WERI-Rb-1 (cell line): ENCODE measurements at regions not wholly inside any gene's neighbourhood (a gene's known extent, or its start where the extent isn't known, plus 50 kb on each side); places are given as distances from the start of the nearest gene placed in this dataset.

Experiments used
- DNase-seq: peaks from one replicate; pipeline ENCODE4 v3.0.0-alpha.2; 2020
- H3K27ac ChIP-seq: fragments of 250-450 bp; sonication (Bioruptor Pico); 2 replicates; pipeline ENCODE4 v1.5.1; 2020; ENCODE audit warnings: mild to moderate bottlenecking, moderate library complexity
- H3K27me3 ChIP-seq: fragments of 250-450 bp; sonication (Bioruptor Pico); 2 replicates; pipeline ENCODE4 v1.5.1; 2021; ENCODE audit warnings: mild to moderate bottlenecking, low read depth, moderate library complexity; ENCODE audit not compliant: insufficient read depth, severe bottlenecking
- H3K36me3 ChIP-seq: fragments of 250-450 bp; sonication (Bioruptor Pico); 2 replicates; pipeline ENCODE4 v1.5.1; 2020; ENCODE audit warnings: mild to moderate bottlenecking, moderate library complexity
- H3K4me3 ChIP-seq: 2 replicates; pipeline ENCODE4 v1.5.1; 2011; ENCODE audit warnings: low read depth, mild to moderate bottlenecking, control low read depth, low read length
- H3K9me3 ChIP-seq: fragments of 250-450 bp; sonication (Bioruptor Pico); 2 replicates; pipeline ENCODE4 v1.5.1; 2021; ENCODE audit warnings: mild to moderate bottlenecking, moderate library complexity; ENCODE audit not compliant: severe bottlenecking
- CTCF ChIP-seq: IDR thresholded peaks from 2 replicates; pipeline ENCODE4 v1.5.1; 2011; ENCODE audit warnings: low read depth, mild to moderate bottlenecking, control low read depth, inconsistent platforms, low read length

- no peak for TF ChIP-seq CTCF
- no peaks in the 10 kb centered on the region for H3K9me3 ChIP-seq
- H3K27ac ChIP-seq, result no peak overlapping the region
- no peaks in the 10 kb centered on the region for H3K36me3 ChIP-seq
- no peak overlapping the region for H3K4me3 ChIP-seq
- H3K27me3 ChIP-seq, result no peaks in the 10 kb centered on the region
- DNase-seq, result no peak
Observed at GRCh38 chr2:56483081-56483480, 299.3 kb downstream of the CCDC85A start.

GRCh38 chr2:56484906-56485305, 301.1 kb downstream of the CCDC85A start:
- Histone ChIP-seq H3K36me3 (no peaks in the 10 kb centered on the region), H3K27me3 (no peaks in the 10 kb centered on the region), H3K27ac (no peak overlapping the region), H3K4me3 (no peak overlapping the region), H3K9me3 (no peaks in the 10 kb centered on the region)
- TF ChIP-seq CTCF, result no peak
- no peak for DNase-seq

GRCh38 chr2:56500317-56500716, 316.5 kb downstream of the CCDC85A start:
- Histone ChIP-seq H3K4me3 (no peak overlapping the region), H3K27ac (no peak overlapping the region), H3K36me3 (no peaks in the 10 kb centered on the region), H3K9me3 (no peaks in the 10 kb centered on the region), H3K27me3 (no peaks in the 10 kb centered on the region)
- no peak for DNase-seq
- TF ChIP-seq CTCF, result no peak

GRCh38 chr2:56502616-56503015, 318.8 kb downstream of the CCDC85A start:
- no peak for TF ChIP-seq CTCF
- Histone ChIP-seq H3K4me3 (no peak overlapping the region), H3K27me3 (no peaks in the 10 kb centered on the region), H3K36me3 (no peaks in the 10 kb centered on the region), H3K9me3 (no peaks in the 10 kb centered on the region), H3K27ac (no peak overlapping the region)
- DNase-seq, result no peak

GRCh38 chr2:56505885-56506284, 322.1 kb downstream of the CCDC85A start:
- no peak overlapping the region for H3K27ac ChIP-seq
- TF ChIP-seq CTCF, result no peak
- H3K9me3 ChIP-seq, result no peaks in the 10 kb centered on the region
- H3K4me3 ChIP-seq, result no peak overlapping the region
- H3K36me3 ChIP-seq, result no peaks in the 10 kb centered on the region
- DNase-seq, result no peak
- H3K27me3 ChIP-seq, result peaks cover 2% of the 10 kb centered on the region

- Histone ChIP-seq H3K27ac (no peak overlapping the region), H3K9me3 (no peaks in the 10 kb centered on the region), H3K36me3 (no peaks in the 10 kb centered on the region), H3K27me3 (peaks cover 2% of the 10 kb centered on the region), H3K4me3 (no peak overlapping the region)
- DNase-seq, result no peak
- TF ChIP-seq CTCF, result no peak
Observed at GRCh38 chr2:56508662-56509061, 324.9 kb downstream of the CCDC85A start.
